SK-N-SH (cell line): ENCODE measurements at regions not wholly inside any gene's neighbourhood (a gene's known extent, or its start where the extent isn't known, plus 50 kb on each side); places are given as distances from the start of the nearest gene placed in this dataset.

Experiments used
- CTCF ChIA-PET: fragments of 300-600, 350-600 bp; formaldehyde crosslinking; extraction: SDS; loops from one replicate; lab custom pipeline; 2021; lab: Yijun Ruan, JAX
- POLR2A ChIA-PET: fragments of 350-600 bp; sonication (Branson Sonifier 250); formaldehyde crosslinking; extraction: SDS; loops from one replicate; lab custom pipeline; 2020; ENCODE audit warnings: antibody characterized with exemption, inconsistent platforms; lab: Yijun Ruan, JAX
- DNase-seq: peaks from one replicate; pipeline ENCODE4 v3.0.0; 2012
- H2AFZ ChIP-seq: fragments of 200-600 bp; sonication (generic); 2 replicates; pipeline ENCODE4 v1.8.1; 2016; ENCODE audit warnings: antibody characterized with exemption, mild to moderate bottlenecking, low read depth
- H3F3A ChIP-seq: fragments of 200-600 bp; sonication (generic); replicated peaks from 2 replicates; pipeline ENCODE3; 2016; ENCODE audit warnings: antibody characterized with exemption, mild to moderate bottlenecking; ENCODE audit not compliant: insufficient read depth
- H3K27ac ChIP-seq, 2 experiments: fragments of 200-500 bp in 1 of 2; fragments of 200-600 bp in 1 of 2; sonication (Bioruptor generic) in 1 of 2; sonication (generic), shearing (Covaris generic) in 1 of 2; 2 replicates each; pipeline versions ENCODE4 v1.5.1 to v1.6.1; 2014 to 2016; ENCODE audit warnings: low read depth in 2 of 2, inconsistent platforms in 1 of 2, low read length in 1 of 2, mild to moderate bottlenecking in 1 of 2, mixed read lengths in 1 of 2
- H3K27me3 ChIP-seq: fragments of 200-600 bp; sonication (generic), shearing (Covaris generic); 2 replicates; pipeline ENCODE4 v1.6.1; 2016; ENCODE audit warnings: mixed run types; ENCODE audit not compliant: insufficient read depth
- H3K36me3 ChIP-seq, 2 experiments: fragments of 200-500 bp in 1 of 2; fragments of 200-600 bp in 1 of 2; sonication (Bioruptor generic) in 1 of 2; sonication (generic) in 1 of 2; replicated peaks in 1 of 2; 2 replicates each; pipeline versions ENCODE3 to v1.5.1; 2014 to 2016; ENCODE audit warnings: low read length in 1 of 2, mild to moderate bottlenecking in 1 of 2; ENCODE audit not compliant: insufficient read depth in 2 of 2, control insufficient read depth in 1 of 2
- H3K4me1 ChIP-seq, 2 experiments: fragments of 200-500 bp in 1 of 2; fragments of 200-600 bp in 1 of 2; sonication (Bioruptor generic) in 1 of 2; sonication (generic), shearing (Covaris generic) in 1 of 2; 2 replicates each; pipeline versions ENCODE4 v1.5.1 to v1.6.1; 2014 to 2016; ENCODE audit warnings: low read depth in 1 of 2, low read length in 1 of 2, mixed run types in 1 of 2; ENCODE audit not compliant: insufficient read depth in 2 of 2, control insufficient read depth in 1 of 2
- H3K4me2 ChIP-seq: fragments of 200-600 bp; sonication (generic), shearing (Covaris generic); 2 replicates; pipeline ENCODE4 v1.6.1; 2017; ENCODE audit warnings: mixed run types
- H3K4me3 ChIP-seq, 2 experiments: fragments of 200-500 bp in 1 of 2; fragments of 200-600 bp in 1 of 2; sonication (Bioruptor generic) in 1 of 2; sonication (generic), shearing (Covaris generic) in 1 of 2; 2 replicates each; pipeline versions ENCODE4 v1.5.1 to v1.8.1; 2014 to 2016; ENCODE audit warnings: low read depth in 2 of 2, inconsistent platforms in 1 of 2, low read length in 1 of 2, mild to moderate bottlenecking in 1 of 2, mixed read lengths in 1 of 2, moderate library complexity in 1 of 2
- H3K79me2 ChIP-seq: fragments of 200-600 bp; sonication (generic); 2 replicates; pipeline ENCODE4 v1.8.1; 2017; ENCODE audit warnings: mild to moderate bottlenecking; ENCODE audit not compliant: insufficient read depth
- H3K9ac ChIP-seq: fragments of 200-600 bp; sonication (generic); 2 replicates; pipeline ENCODE4 v1.6.1; 2017; ENCODE audit warnings: mixed run types
- H3K9me2 ChIP-seq: fragments of 200-600 bp; sonication (generic); 2 replicates; pipeline ENCODE4 v1.6.1; 2017; ENCODE audit warnings: mixed run types
- H3K9me3 ChIP-seq: fragments of 200-600 bp; sonication (generic); 2 replicates; pipeline ENCODE4 v1.6.1; 2017; ENCODE audit warnings: mixed run types, mild to moderate bottlenecking, moderate library complexity
- H4K20me1 ChIP-seq: fragments of 200-600 bp; sonication (generic); 2 replicates; pipeline ENCODE4 v1.6.1; 2017; ENCODE audit warnings: mild to moderate bottlenecking, mixed run types; ENCODE audit not compliant: insufficient read depth
- CHD2 ChIP-seq: fragments of 150-350 bp; IDR thresholded peaks from 2 replicates; pipeline ENCODE4 v1.6.1; 2018; ENCODE audit warnings: low read length; ENCODE audit not compliant: partially characterized antibody
- ELF1 ChIP-seq: IDR thresholded peaks from 2 replicates; pipeline ENCODE4 v1.4.0; 2012
- EP300 ChIP-seq, 2 experiments: IDR thresholded peaks; 2 replicates each; pipeline versions ENCODE4 v1.4.0 to v1.6.1; 2012; ENCODE audit warnings: borderline replicate concordance in 1 of 2, low read depth in 1 of 2, low read length in 1 of 2
- EZH2phosphoT487 ChIP-seq: fragments of 200-600 bp; sonication (generic); IDR thresholded peaks from 2 replicates; pipeline ENCODE4 v1.6.1; 2017; ENCODE audit warnings: low read depth, mixed run types, mild to moderate bottlenecking, antibody characterized with exemption, moderate library complexity, borderline replicate concordance
- FOXJ3 ChIP-seq: sonication (generic); formaldehyde crosslinking; IDR thresholded peaks from 2 replicates; pipeline ENCODE4 v1.5.1; 2020; ENCODE audit warnings: mild to moderate bottlenecking, missing genetic modification reagents
- FOXM1 ChIP-seq: IDR thresholded peaks from 2 replicates; pipeline ENCODE4 v1.4.0; 2012; ENCODE audit warnings: low read depth, mild to moderate bottlenecking
- JUND ChIP-seq: IDR thresholded peaks from 2 replicates; pipeline ENCODE4 v1.4.0; 2012
- MEF2A ChIP-seq: IDR thresholded peaks from 2 replicates; pipeline ENCODE4 v1.4.0; 2012; ENCODE audit warnings: low read depth, borderline replicate concordance
- NRF1 ChIP-seq: IDR thresholded peaks from 2 replicates; pipeline ENCODE4 v1.6.1; 2012; ENCODE audit warnings: low read depth, mild to moderate bottlenecking, low read length
- POLR2AphosphoS5 ChIP-seq: IDR thresholded peaks from 2 replicates; pipeline ENCODE4 v1.6.1; 2012; ENCODE audit warnings: low read depth, low read length
- RAD21 ChIP-seq: IDR thresholded peaks from 2 replicates; pipeline ENCODE4 v1.6.1; 2012; ENCODE audit warnings: mild to moderate bottlenecking, low read length
- RXRA ChIP-seq: IDR thresholded peaks from 2 replicates; pipeline ENCODE4 v1.4.0; 2012; ENCODE audit warnings: low read depth, mild to moderate bottlenecking, borderline replicate concordance
- SIN3A ChIP-seq: IDR thresholded peaks from 2 replicates; pipeline ENCODE4 v1.6.1; 2012; ENCODE audit warnings: low read depth, mild to moderate bottlenecking, low read length, moderate library complexity, borderline replicate concordance
- SMC3 ChIP-seq: IDR thresholded peaks from 2 replicates; pipeline ENCODE4 v1.6.1; 2012; ENCODE audit warnings: low read depth, low read length, improper control_type of control experiment
- TAF1 ChIP-seq: IDR thresholded peaks from 2 replicates; pipeline ENCODE4 v1.6.1; 2012; ENCODE audit warnings: low read depth, mild to moderate bottlenecking, low read length, moderate library complexity, borderline replicate concordance
- TCF12 ChIP-seq: IDR thresholded peaks from 2 replicates; pipeline ENCODE4 v1.4.0; 2012
- WGBS: methylation state at CpG from one replicate; pipeline ENCODE4 v1.1.6; 2017; ENCODE audit warnings: low lambda C conversion rate; 5-methylcytosine and 5-hydroxymethylcytosine counted together
- TF ChIP-seq, protein P1 (sequence below): fragments of 150-350 bp; IDR thresholded peaks from 2 replicates; pipeline ENCODE4 v1.6.1; 2017; ENCODE audit warnings: antibody characterized with exemption, low read length, low read depth, borderline replicate concordance
- TF ChIP-seq, protein P2 (sequence below): IDR thresholded peaks from 2 replicates; pipeline ENCODE4 v1.4.0; 2012; ENCODE audit warnings: low read depth, borderline replicate concordance
- TF ChIP-seq, protein P3 (sequence below): IDR thresholded peaks from 2 replicates; pipeline ENCODE4 v1.4.0; 2012; ENCODE audit warnings: low read depth, borderline replicate concordance

DNA sequence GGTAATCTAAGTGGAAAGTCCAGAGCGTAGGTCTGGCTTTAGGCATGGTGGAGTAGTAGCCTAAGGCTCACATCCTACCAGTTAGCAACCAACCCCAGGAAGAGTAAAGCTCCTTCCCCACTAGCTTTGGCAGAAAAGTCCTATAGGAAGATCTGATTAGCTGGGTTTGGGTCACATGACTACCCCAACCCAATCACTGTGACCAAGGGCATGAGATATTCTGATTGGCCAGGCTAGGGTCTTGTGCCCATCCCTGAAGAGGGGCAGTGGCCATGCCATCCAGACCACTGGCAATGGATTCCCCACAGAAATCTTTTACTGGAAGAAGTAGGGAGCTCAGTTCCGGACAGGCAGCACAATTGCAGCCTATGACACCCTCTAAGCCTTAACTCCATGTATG is 58.6 kb upstream of the CD34 start:
- ChIA-PET POLR2A (no interaction called here), CTCF (interaction anchor here (1.2 to 4.3 kb wide), 6 partner anchors 12 to 101 kb away, joined by 3 to 29 read pairs (median 6); no protein-coding TSS in a partner anchor)
- 98% methylated on average over 2 of the region's 2 CpGs for WGBS
- Histone ChIP-seq H3K27me3 (no peaks in the 10 kb centered on the region), H3K9ac (no peak overlapping the region), H3K36me3 (no peaks in the 10 kb centered on the region), H4K20me1 (no peaks in the 10 kb centered on the region), H3K4me1 (no peaks in the 10 kb centered on the region; a peak in 1 of 4 replicates), H3K27ac (no peak overlapping the region), H3K4me3 (no peak overlapping the region), H3K4me2 (no peak overlapping the region), H2AFZ (no peak overlapping the region), H3K79me2 (no peaks in the 10 kb centered on the region), H3K9me2 (no peaks in the 10 kb centered on the region), H3F3A (no peaks in the 10 kb centered on the region), H3K9me3 (no peaks in the 10 kb centered on the region)
- TF ChIP-seq, protein P1, sequence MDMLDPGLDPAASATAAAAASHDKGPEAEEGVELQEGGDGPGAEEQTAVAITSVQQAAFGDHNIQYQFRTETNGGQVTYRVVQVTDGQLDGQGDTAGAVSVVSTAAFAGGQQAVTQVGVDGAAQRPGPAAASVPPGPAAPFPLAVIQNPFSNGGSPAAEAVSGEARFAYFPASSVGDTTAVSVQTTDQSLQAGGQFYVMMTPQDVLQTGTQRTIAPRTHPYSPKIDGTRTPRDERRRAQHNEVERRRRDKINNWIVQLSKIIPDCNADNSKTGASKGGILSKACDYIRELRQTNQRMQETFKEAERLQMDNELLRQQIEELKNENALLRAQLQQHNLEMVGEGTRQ, result no peak
- no peak for TF ChIP-seq SIN3A
- TF ChIP-seq CHD2, result no peak
- no peak for TF ChIP-seq FOXJ3 (CRISPR knock-in tag)
- no peak for TF ChIP-seq SMC3
- DNase-seq, result no peak

DNA sequence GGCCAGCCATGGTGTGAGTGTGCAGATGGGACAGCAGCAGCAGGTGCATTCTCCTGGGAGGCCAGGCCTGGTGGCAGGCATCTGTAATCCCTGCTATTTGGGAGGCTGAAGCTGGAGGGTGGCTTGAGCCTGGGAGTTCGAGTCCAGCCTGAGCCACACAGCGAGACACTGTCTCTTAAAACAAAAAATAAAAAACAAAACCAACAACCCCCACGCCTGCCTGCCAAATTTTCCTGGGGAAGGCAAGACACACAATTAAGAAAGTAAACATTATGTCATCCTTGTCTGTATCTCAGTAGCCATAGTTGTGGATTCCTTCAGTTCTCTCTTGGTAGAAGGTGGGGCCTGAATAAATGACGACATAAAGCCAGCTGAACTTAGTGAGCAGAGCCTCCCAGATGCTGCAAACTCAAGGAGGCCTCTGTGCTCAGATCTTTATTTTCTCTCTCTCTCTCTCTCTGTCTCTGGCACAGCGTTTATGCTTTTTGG is 57.6 kb upstream of the CD34 start:
- H3K36me3 ChIP-seq, result no peaks in the 10 kb centered on the region
- no peaks in the 10 kb centered on the region for H3K79me2 ChIP-seq
- H3K27ac ChIP-seq, result no peak overlapping the region
- WGBS, result 69% methylated on average over 5 of the region's 5 CpGs
- H3K4me1 ChIP-seq, result peaks cover 0 to 5% of the 10 kb centered on the region in 2 experiments; a peak in 2 of 4 replicates
- no peak overlapping the region for H3K4me2 ChIP-seq
- no peak overlapping the region for H3K9ac ChIP-seq
- POLR2A ChIA-PET, result no interaction called here
- CTCF ChIA-PET, result interaction anchor here (1.6 to 4.3 kb wide), 3 partner anchors 71 to 83 kb away, joined by 3 to 29 read pairs (median 8); no protein-coding TSS in a partner anchor
- H3K9me3 ChIP-seq, result no peaks in the 10 kb centered on the region
- no peak overlapping the region for H3K4me3 ChIP-seq
- H4K20me1 ChIP-seq, result no peaks in the 10 kb centered on the region
- no peak for DNase-seq
- no peaks in the 10 kb centered on the region for H3F3A ChIP-seq
- no peaks in the 10 kb centered on the region for H3K27me3 ChIP-seq
- H3K9me2 ChIP-seq, result no peaks in the 10 kb centered on the region
- TF ChIP-seq TAF1 (no peak), TCF12 (no peak), ELF1 (no peak), EZH2phosphoT487 (no peak), CHD2 (no peak), MEF2A (no peak), EP300 (IDR thresholded peaks at IDR 0.05; ENCODE audit: borderline replicate concordance in 1 of 2, low read depth in 1 of 2, low read length in 1 of 2) (no peak), POLR2AphosphoS5 (no peak), RXRA (no peak), FOXM1 (no peak), RAD21 (no peak), SMC3 (no peak), NRF1 (no peak), JUND (no peak)
- TF ChIP-seq, protein P2, sequence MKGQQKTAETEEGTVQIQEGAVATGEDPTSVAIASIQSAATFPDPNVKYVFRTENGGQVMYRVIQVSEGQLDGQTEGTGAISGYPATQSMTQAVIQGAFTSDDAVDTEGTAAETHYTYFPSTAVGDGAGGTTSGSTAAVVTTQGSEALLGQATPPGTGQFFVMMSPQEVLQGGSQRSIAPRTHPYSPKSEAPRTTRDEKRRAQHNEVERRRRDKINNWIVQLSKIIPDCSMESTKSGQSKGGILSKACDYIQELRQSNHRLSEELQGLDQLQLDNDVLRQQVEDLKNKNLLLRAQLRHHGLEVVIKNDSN, result no peak
- TF ChIP-seq, protein P3, sequence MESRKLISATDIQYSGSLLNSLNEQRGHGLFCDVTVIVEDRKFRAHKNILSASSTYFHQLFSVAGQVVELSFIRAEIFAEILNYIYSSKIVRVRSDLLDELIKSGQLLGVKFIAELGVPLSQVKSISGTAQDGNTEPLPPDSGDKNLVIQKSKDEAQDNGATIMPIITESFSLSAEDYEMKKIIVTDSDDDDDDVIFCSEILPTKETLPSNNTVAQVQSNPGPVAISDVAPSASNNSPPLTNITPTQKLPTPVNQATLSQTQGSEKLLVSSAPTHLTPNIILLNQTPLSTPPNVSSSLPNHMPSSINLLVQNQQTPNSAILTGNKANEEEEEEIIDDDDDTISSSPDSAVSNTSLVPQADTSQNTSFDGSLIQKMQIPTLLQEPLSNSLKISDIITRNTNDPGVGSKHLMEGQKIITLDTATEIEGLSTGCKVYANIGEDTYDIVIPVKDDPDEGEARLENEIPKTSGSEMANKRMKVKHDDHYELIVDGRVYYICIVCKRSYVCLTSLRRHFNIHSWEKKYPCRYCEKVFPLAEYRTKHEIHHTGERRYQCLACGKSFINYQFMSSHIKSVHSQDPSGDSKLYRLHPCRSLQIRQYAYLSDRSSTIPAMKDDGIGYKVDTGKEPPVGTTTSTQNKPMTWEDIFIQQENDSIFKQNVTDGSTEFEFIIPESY, result no peak
- TF ChIP-seq, protein P1, result no peak
- no peak overlapping the region for H2AFZ ChIP-seq
